Panc1 (cell line): ENCODE measurements at regions not wholly inside any gene's neighbourhood (a gene's known extent, or its start where the extent isn't known, plus 50 kb on each side); places are given as distances from the start of the nearest gene placed in this dataset.

Source experiments
- ATAC-seq: fragments of 200-7000 bp; cut with Tn5 transposase; 2 replicates; pipeline ENCODE4 v1.9.1; 2020; ENCODE audit warnings: mild to moderate bottlenecking, moderate library complexity
- BruUV-seq: library from RNA; stranded (reverse); fragments of 400-500 nt; replicated peaks from 2 replicates; lab custom pipeline; 2021; lab: Mats Ljungman, UMichigan
- CTCF ChIA-PET: fragments of 300-600 bp; sonication (Branson Sonifier 250); formaldehyde crosslinking; loops from one replicate; lab custom pipeline; 2022; ENCODE audit warnings: antibody characterized with exemption; lab: Charles Lee
- POLR2A ChIA-PET: fragments of 300-600 bp; sonication (Branson Sonifier 250); formaldehyde crosslinking; loops from one replicate; lab custom pipeline; 2022; ENCODE audit warnings: antibody characterized with exemption; lab: Charles Lee
- DNase-seq: peaks from one replicate; pipeline ENCODE4 v3.0.0-alpha.2; 2010; ENCODE audit warnings: low read depth, low spot score
- H3K27ac ChIP-seq: 2 replicates; pipeline ENCODE4 v1.5.1; 2011; ENCODE audit warnings: mild to moderate bottlenecking, low read length, inconsistent platforms
- H3K27me3 ChIP-seq: fragments of 200-500 bp; sonication (Bioruptor generic); 2 replicates; pipeline ENCODE4 v1.6.0; 2014; ENCODE audit warnings: low read length, inconsistent platforms; ENCODE audit not compliant: control insufficient read depth, insufficient read depth
- H3K36me3 ChIP-seq: fragments of 200-500 bp; sonication (Bioruptor generic); 2 replicates; pipeline ENCODE4 v1.5.1; 2014; ENCODE audit warnings: inconsistent platforms, mild to moderate bottlenecking, low read length, moderate library complexity; ENCODE audit not compliant: control insufficient read depth, insufficient read depth
- H3K4me1 ChIP-seq: 2 replicates; pipeline ENCODE4 v1.5.1; 2011; ENCODE audit warnings: inconsistent platforms, mild to moderate bottlenecking, low read length, moderate library complexity; ENCODE audit not compliant: control insufficient read depth, insufficient read depth
- H3K4me3 ChIP-seq, 2 experiments: 2 replicates each; pipeline ENCODE4 v1.5.1; 2011 to 2012; ENCODE audit warnings: low read depth in 2 of 2, low read length in 2 of 2, mild to moderate bottlenecking in 2 of 2, inconsistent platforms in 1 of 2, moderate library complexity in 1 of 2
- H3K9me3 ChIP-seq: fragments of 200-500 bp; sonication (Bioruptor generic); 2 replicates; pipeline ENCODE4 v1.5.1; 2014; ENCODE audit warnings: low read depth, mild to moderate bottlenecking, inconsistent platforms, low read length, moderate library complexity; ENCODE audit not compliant: control insufficient read depth, insufficient read depth
- CTCF ChIP-seq: fragments of 450-650 bp; IDR thresholded peaks from 2 replicates; pipeline ENCODE4 v1.5.1; 2017; ENCODE audit warnings: mild to moderate bottlenecking
- POLR2AphosphoS5 ChIP-seq: IDR thresholded peaks from 2 replicates; pipeline ENCODE4 v1.6.1; 2012; ENCODE audit warnings: mild to moderate bottlenecking, low read depth, low read length, moderate library complexity
- REST ChIP-seq, 2 experiments: IDR thresholded peaks; 2 replicates each; pipeline ENCODE4 v1.6.1; 2011 to 2012; ENCODE audit warnings: low read depth in 2 of 2, control low read depth in 1 of 2, low read length in 1 of 2, mild to moderate bottlenecking in 1 of 2, moderate library complexity in 1 of 2; ENCODE audit not compliant: insufficient read depth in 1 of 2
- SIN3A ChIP-seq: IDR thresholded peaks from 2 replicates; pipeline ENCODE4 v1.6.1; 2012; ENCODE audit warnings: low read depth, mild to moderate bottlenecking, low read length, moderate library complexity, borderline replicate concordance; ENCODE audit not compliant: insufficient read depth
- TCF7L2 ChIP-seq: IDR thresholded peaks from 2 replicates; pipeline ENCODE4 v1.6.1; 2011; ENCODE audit warnings: mild to moderate bottlenecking, low read depth, low read length, inconsistent platforms
- in situ Hi-C: cut with HindIII; loops from 2 replicates; pipeline ENCODE4 v1.10.0; 2016; ENCODE audit warnings: low sequenced_read_pairs, low pct_unique_long_range_greater_than_20kb
- intact Hi-C: fragments of 100-400 bp; cut with micrococcal nuclease; formaldehyde crosslinking; loops from one replicate; pipeline ENCODE4 v1.10.0; 2022; ENCODE audit not compliant: unreplicated experiment

- no peak overlapping the region for H3K27ac ChIP-seq
- no peaks in the 10 kb centered on the region for H3K36me3 ChIP-seq
- no peak for ATAC-seq
- ChIA-PET CTCF (no interaction called here), POLR2A (no interaction called here)
- in situ Hi-C loops = no loop called here
- intact Hi-C loops = no loop called here
- BruUV-seq = no TSS peak
- H3K27me3 ChIP-seq = no peaks in the 10 kb centered on the region
- H3K4me3 ChIP-seq = no peak overlapping the region
- H3K9me3 ChIP-seq = no peaks in the 10 kb centered on the region
- TF ChIP-seq REST (IDR thresholded peaks at IDR 0.05; ENCODE audit: insufficient read depth in 1 of 2, low read depth in 2 of 2, low read length in 1 of 2) = no peak
- TF ChIP-seq POLR2AphosphoS5 = no peak
- TF ChIP-seq CTCF = no peak
- no peak for TF ChIP-seq TCF7L2
- TF ChIP-seq SIN3A = no peak
- DNase-seq = no peak
- H3K4me1 ChIP-seq = no peaks in the 10 kb centered on the region
Measured at GRCh38 chr5:164312801-164313200, 807.4 kb downstream of the MAT2B start.

- Histone ChIP-seq H3K27ac (no peak overlapping the region), H3K9me3 (no peaks in the 10 kb centered on the region), H3K4me3 (no peak overlapping the region), H3K27me3 (no peaks in the 10 kb centered on the region), H3K4me1 (no peaks in the 10 kb centered on the region), H3K36me3 (no peaks in the 10 kb centered on the region)
- no peak for ATAC-seq
- in situ Hi-C loops (no loop called here), intact Hi-C loops (no loop called here)
- TF ChIP-seq POLR2AphosphoS5 (no peak), CTCF (no peak), REST (IDR thresholded peaks at IDR 0.05; ENCODE audit: insufficient read depth in 1 of 2, low read depth in 2 of 2, low read length in 1 of 2) (no peak), SIN3A (no peak), TCF7L2 (no peak)
- ChIA-PET POLR2A (no interaction called here), CTCF (no interaction called here)
- BruUV-seq = no TSS peak
- DNase-seq = no peak
Measured at GRCh38 chr5:164317676-164318075, 812.3 kb downstream of the MAT2B start.
